NT2/D1 (cell line): ENCODE measurements at regions not wholly inside any gene's neighbourhood (a gene's known extent, or its start where the extent isn't known, plus 50 kb on each side); places are given as distances from the start of the nearest gene placed in this dataset.

Source experiments
- DNase-seq: peaks from one replicate; pipeline ENCODE4 v3.0.0-alpha.2; 2011; ENCODE audit warnings: low read depth, low spot score
- H3K27me3 ChIP-seq: 2 replicates; pipeline ENCODE4 v1.6.0; 2011; ENCODE audit warnings: mild to moderate bottlenecking; ENCODE audit not compliant: insufficient read length, insufficient read depth
- H3K36me3 ChIP-seq: 2 replicates; pipeline ENCODE4 v1.6.1; 2011; ENCODE audit warnings: mild to moderate bottlenecking, low read length, mixed read lengths; ENCODE audit not compliant: insufficient read depth, insufficient read length
- H3K4me1 ChIP-seq: 2 replicates; pipeline ENCODE4 v1.5.1; 2011; ENCODE audit not compliant: insufficient read depth, insufficient read length
- H3K4me3 ChIP-seq: 2 replicates; pipeline ENCODE4 v1.5.1; 2011; ENCODE audit warnings: low read depth; ENCODE audit not compliant: insufficient read length
- H3K9ac ChIP-seq: 2 replicates; pipeline ENCODE4 v1.6.0; 2011; ENCODE audit warnings: low read depth; ENCODE audit not compliant: insufficient read length
- H3K9me3 ChIP-seq: 2 replicates; pipeline ENCODE4 v1.5.1; 2011; ENCODE audit warnings: mild to moderate bottlenecking, low read length; ENCODE audit not compliant: insufficient read depth
- SUZ12 ChIP-seq: IDR thresholded peaks from 2 replicates; pipeline ENCODE4 v1.6.1; 2011; ENCODE audit not compliant: insufficient read length, insufficient read depth; ENCODE audit errors: extremely low read depth
- YY1 ChIP-seq: IDR thresholded peaks from 2 replicates; pipeline ENCODE4 v1.6.1; 2011; ENCODE audit not compliant: insufficient read length, insufficient read depth
- ZNF274 ChIP-seq: IDR thresholded peaks from 2 replicates; pipeline ENCODE4 v1.6.1; 2011; ENCODE audit warnings: mild to moderate bottlenecking, low read depth, low read length

DNA sequence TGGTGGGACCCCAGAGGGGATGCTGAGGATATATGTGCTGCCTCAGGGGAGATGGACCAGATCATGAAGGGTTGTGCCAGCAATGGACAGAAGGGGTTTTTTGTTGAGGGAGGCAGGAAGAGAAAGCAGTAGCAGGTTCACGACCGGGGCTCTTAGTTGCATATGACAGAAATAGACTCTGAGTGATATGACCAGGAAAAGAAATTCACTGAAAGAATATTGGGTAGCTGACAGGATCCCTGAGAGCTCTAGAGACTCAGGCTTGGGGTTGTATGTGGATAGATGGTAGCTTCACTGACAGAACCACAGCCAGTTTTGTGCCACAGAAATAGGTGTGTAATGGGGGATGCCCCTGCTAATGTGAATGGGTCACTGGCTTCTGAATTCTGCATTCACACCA is 241.6 kb downstream of the ZNF621 start:
- H3K9me3 ChIP-seq: no peaks in the 10 kb centered on the region
- DNase-seq: no peak
- TF ChIP-seq YY1 (no peak), SUZ12 (no peak)

DNA sequence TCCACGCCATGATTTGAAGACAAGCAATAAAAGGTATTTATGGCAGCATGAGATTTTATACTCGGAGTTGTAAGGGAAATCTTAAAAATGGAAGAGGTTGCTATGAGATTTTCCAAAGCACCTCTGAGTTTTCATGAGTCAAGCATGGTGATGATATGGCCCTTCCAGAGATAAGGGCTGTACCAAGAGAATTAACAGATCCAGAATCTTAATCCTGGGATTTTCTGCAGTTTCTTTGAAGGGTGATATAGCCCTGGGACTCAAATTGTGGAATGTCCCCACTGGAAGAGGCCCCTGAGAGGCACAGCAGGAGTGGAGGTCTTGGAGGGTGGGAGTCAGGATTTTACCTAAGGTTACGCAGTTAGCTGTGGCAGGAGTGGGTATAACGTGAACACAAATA is 243.3 kb downstream of the ZNF621 start:
- no peak for TF ChIP-seq ZNF274
- no peak for TF ChIP-seq SUZ12
- TF ChIP-seq YY1: no peak
- no peak for DNase-seq
- Histone ChIP-seq H3K27me3 (no peaks in the 10 kb centered on the region), H3K9me3 (no peaks in the 10 kb centered on the region), H3K4me1 (no peaks in the 10 kb centered on the region), H3K4me3 (no peak overlapping the region), H3K9ac (no peak overlapping the region), H3K36me3 (no peaks in the 10 kb centered on the region)

More for the DNA sequence above, 241.6 kb downstream of the ZNF621 start:
- H3K36me3 ChIP-seq: no peaks in the 10 kb centered on the region
- H3K27me3 ChIP-seq: no peaks in the 10 kb centered on the region
- H3K4me3 ChIP-seq: no peak overlapping the region
- no peak overlapping the region for H3K9ac ChIP-seq
- no peaks in the 10 kb centered on the region for H3K4me1 ChIP-seq

GRCh38 chr3:40768536-40768935 is 243.8 kb downstream of the ZNF621 start:
- H3K4me1 ChIP-seq: no peaks in the 10 kb centered on the region
- H3K9me3 ChIP-seq: no peaks in the 10 kb centered on the region
- no peak overlapping the region for H3K9ac ChIP-seq
- no peak overlapping the region for H3K4me3 ChIP-seq
- no peaks in the 10 kb centered on the region for H3K27me3 ChIP-seq
- no peak for DNase-seq
- no peak for TF ChIP-seq ZNF274
- no peak for TF ChIP-seq YY1
- no peak for TF ChIP-seq SUZ12
- H3K36me3 ChIP-seq: no peaks in the 10 kb centered on the region

DNA sequence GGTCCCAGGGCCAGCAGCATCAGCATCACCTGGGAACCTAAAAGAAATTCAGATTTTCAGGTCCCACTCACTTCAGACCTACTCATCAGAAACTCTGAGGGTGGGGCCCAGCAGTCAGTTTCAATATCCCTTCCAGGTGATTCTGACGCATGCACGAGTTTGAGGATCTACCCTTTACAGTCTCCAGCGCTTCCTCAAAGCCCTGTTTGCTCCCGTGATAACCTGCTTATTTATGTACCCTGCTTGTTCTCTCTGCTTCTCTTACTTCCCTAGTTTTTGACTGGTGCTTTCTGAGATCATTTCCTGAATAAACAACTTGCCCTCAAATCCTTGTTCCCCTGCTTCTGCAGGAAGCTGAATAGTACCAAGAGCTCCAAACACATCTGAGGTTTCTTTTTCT is 245.3 kb downstream of the ZNF621 start:
- no peak for DNase-seq
- Histone ChIP-seq H3K27me3 (no peaks in the 10 kb centered on the region), H3K4me3 (no peak overlapping the region), H3K4me1 (no peaks in the 10 kb centered on the region), H3K36me3 (no peaks in the 10 kb centered on the region), H3K9ac (no peak overlapping the region), H3K9me3 (no peaks in the 10 kb centered on the region)
- TF ChIP-seq SUZ12 (no peak), YY1 (no peak), ZNF274 (no peak)

- no peaks in the 10 kb centered on the region for H3K36me3 ChIP-seq
- no peak overlapping the region for H3K4me3 ChIP-seq
- no peaks in the 10 kb centered on the region for H3K4me1 ChIP-seq
- TF ChIP-seq ZNF274: no peak
- TF ChIP-seq SUZ12: no peak
- TF ChIP-seq YY1: no peak
- no peaks in the 10 kb centered on the region for H3K27me3 ChIP-seq
- H3K9ac ChIP-seq: no peak overlapping the region
- H3K9me3 ChIP-seq: no peaks in the 10 kb centered on the region
- no peak for DNase-seq
Measured at GRCh38 chr3:40771112-40771511, 246.4 kb downstream of the ZNF621 start.

- no peak for TF ChIP-seq SUZ12
- TF ChIP-seq ZNF274: no peak
- TF ChIP-seq YY1: no peak
- H3K4me1 ChIP-seq: peaks cover 8% of the 10 kb centered on the region
- H3K9me3 ChIP-seq: no peaks in the 10 kb centered on the region
- H3K4me3 ChIP-seq: no peak overlapping the region
- no peaks in the 10 kb centered on the region for H3K36me3 ChIP-seq
- H3K27me3 ChIP-seq: no peaks in the 10 kb centered on the region
- DNase-seq: no peak
- H3K9ac ChIP-seq: no peak overlapping the region
Measured at GRCh38 chr3:40779039-40779438, 254.3 kb downstream of the ZNF621 start.

GRCh38 chr3:40780291-40780924 is 255.6 kb downstream of the ZNF621 start:
- Histone ChIP-seq H3K4me1 (peaks cover 8% of the 10 kb centered on the region), H3K4me3 (no peak overlapping the region), H3K27me3 (no peaks in the 10 kb centered on the region), H3K9ac (no peak overlapping the region), H3K9me3 (no peaks in the 10 kb centered on the region), H3K36me3 (no peaks in the 10 kb centered on the region)
- no peak for DNase-seq
- TF ChIP-seq YY1 (no peak), SUZ12 (no peak), ZNF274 (no peak)
